GM18502 (cell line): ENCODE measurements at regions not wholly inside any gene's neighbourhood (a gene's known extent, or its start where the extent isn't known, plus 50 kb on each side); places are given as distances from the start of the nearest gene placed in this dataset.
"Not testable (repeated sequence)": the region's sequence is repeated elsewhere in the genome, so short reads cannot be mapped to it uniquely, and the experiment has no call there.

ENCODE experiments used
- ATAC-seq: cut with Tn5 transposase; IDR thresholded peaks from one replicate; pipeline ENCODE4 v1.9.1; 2021; ENCODE audit warnings: mild to moderate bottlenecking; ENCODE audit not compliant: unreplicated experiment, poor library complexity

GRCh38 chr10:46095943-46096342 lies 49.9 kb upstream of the MSMB start:
- ATAC-seq, result not testable (repeated sequence)

- ATAC-seq, result no peak
These were observed 50.4 kb upstream of the MSMB start for GRCh38 chr10:46096446-46096845.

GRCh38 chr10:46096909-46097575 lies 51.0 kb upstream of the MSMB start:
- no peak for ATAC-seq

GRCh38 chr10:46097576-46098317 lies 51.7 kb upstream of the MSMB start:
- no peak for ATAC-seq

- ATAC-seq, result no peak
These were observed 52.3 kb upstream of the MSMB start for GRCh38 chr10:46098386-46098785.

GRCh38 chr10:46098925-46099324 lies 52.9 kb upstream of the MSMB start:
- not testable (repeated sequence) for ATAC-seq

GRCh38 chr10:46104071-46104585 lies 58.1 kb upstream of the MSMB start:
- no peak for ATAC-seq

- ATAC-seq, result not testable (repeated sequence)
These were observed 59.3 kb upstream of the MSMB start for GRCh38 chr10:46105416-46105815.

- ATAC-seq, result not testable (repeated sequence)
These were observed 59.9 kb upstream of the MSMB start for GRCh38 chr10:46105856-46106409.

GRCh38 chr10:46106410-46107255 lies 60.6 kb upstream of the MSMB start:
- ATAC-seq, result peak; percentile 93

- not testable (repeated sequence) for ATAC-seq
These were observed 62.1 kb upstream of the MSMB start for GRCh38 chr10:46108158-46108499.

- ATAC-seq, result not testable (repeated sequence)
These were observed 108.2 kb upstream of the MSMB start for GRCh38 chr10:46154271-46154670.

GRCh38 chr10:46154683-46155082 lies 108.6 kb upstream of the MSMB start:
- ATAC-seq, result not testable (repeated sequence)

- not testable (repeated sequence) for ATAC-seq
These were observed 110.8 kb upstream of the MSMB start for GRCh38 chr10:46156866-46157265.

GRCh38 chr10:46169736-46170135 lies 117.1 kb upstream of the ANTXRL start:
- ATAC-seq, result no peak

GRCh38 chr10:46170789-46171188 lies 116.0 kb upstream of the ANTXRL start:
- no peak for ATAC-seq

GRCh38 chr10:46171661-46172060 lies 115.1 kb upstream of the ANTXRL start:
- ATAC-seq, result no peak

- no peak for ATAC-seq
These were observed 111.5 kb upstream of the ANTXRL start for GRCh38 chr10:46175296-46175695.

GRCh38 chr10:46175831-46176230 lies 111.0 kb upstream of the ANTXRL start:
- ATAC-seq, result no peak

- ATAC-seq, result not testable (repeated sequence)
These were observed 99.4 kb upstream of the ANTXRL start for GRCh38 chr10:46187431-46187830.
